K562 (cell line): ENCODE measurements at regions not wholly inside any gene's neighbourhood (a gene's known extent, or its start where the extent isn't known, plus 50 kb on each side); places are given as distances from the start of the nearest gene placed in this dataset.

ENCODE experiments used
- ATAC-seq: fragments of 200-7000 bp; cut with Tn5 transposase; 3 replicates; pipeline ENCODE4 v1.9.1; 2020; ENCODE audit warnings: moderate library complexity
- BruUV-seq: library from RNA; stranded (reverse); fragments of 400-500 nt; replicated peaks from 2 replicates; lab custom pipeline; 2021; lab: Mats Ljungman, UMichigan
- CTCF ChIA-PET: fragments of 300-600 bp; formaldehyde crosslinking; extraction: SDS; loops from one replicate; lab custom pipeline; 2021; ENCODE audit warnings: low intra/inter-chr PET ratio; lab: Yijun Ruan, JAX
- POLR2A ChIA-PET: fragments of 300-600, 350-650 bp; sonication (Branson Sonifier 250); formaldehyde crosslinking; extraction: SDS; loops from one replicate; lab custom pipeline; 2021; ENCODE audit warnings: antibody characterized with exemption, inconsistent platforms; lab: Yijun Ruan, JAX
- DNase-seq, 4 experiments: peaks; one replicate each; pipeline versions ENCODE4 v3.0.0 to v3.0.0-alpha.2; 2011 to 2018; ENCODE audit warnings: low spot score in 3 of 4, mixed read lengths in 3 of 4; ENCODE audit errors: extremely low read depth in 1 of 4
- FAIRE-seq: peaks from 2 replicates; lab custom pipeline; 2011; peaks lifted over from hg19 to GRCh38; lab: Jason Lieb, UNC
- H2AFZ ChIP-seq: 2 replicates; pipeline ENCODE4 v1.6.0; 2011; ENCODE audit warnings: low read depth, low read length, control low read depth, inconsistent platforms
- H3K27ac ChIP-seq: fragments of 200-600 bp; 3 replicates; pipeline ENCODE4 v1.8.0; 2011; ENCODE audit warnings: low read depth, mild to moderate bottlenecking, control low read depth, inconsistent platforms, low read length, moderate library complexity, mixed read lengths; ENCODE audit errors: extremely low read depth
- H3K27me3 ChIP-seq, 2 experiments: fragments of 300-600 bp in 1 of 2; 2 replicates in 1 of 2; 3 replicates in 1 of 2; pipeline versions ENCODE4 v1.6.0 to v1.8.0; 2011; ENCODE audit warnings: inconsistent platforms in 2 of 2, low read length in 2 of 2, mild to moderate bottlenecking in 1 of 2, mixed read lengths in 1 of 2, moderate library complexity in 1 of 2; ENCODE audit not compliant: control insufficient read depth in 2 of 2, insufficient read depth in 2 of 2
- H3K36me3 ChIP-seq: fragments of 300-600 bp; 3 replicates; pipeline ENCODE4 v1.8.0; 2011; ENCODE audit warnings: mild to moderate bottlenecking, low read length, inconsistent platforms; ENCODE audit not compliant: control insufficient read depth, insufficient read depth
- H3K4me1 ChIP-seq, 2 experiments: fragments of 200-600 bp in 1 of 2; replicated peaks in 1 of 2; 2 replicates in 1 of 2; 3 replicates in 1 of 2; pipeline versions ENCODE4 v1.5.1 to v1.8.0; 2011; ENCODE audit warnings: inconsistent platforms in 2 of 2, low read length in 2 of 2, mild to moderate bottlenecking in 1 of 2, mixed read lengths in 1 of 2, moderate library complexity in 1 of 2; ENCODE audit not compliant: control insufficient read depth in 2 of 2, insufficient read depth in 2 of 2
- H3K4me2 ChIP-seq: 2 replicates; pipeline ENCODE4 v1.6.1; 2011; ENCODE audit warnings: low read length, control low read depth, inconsistent platforms, mixed read lengths; ENCODE audit not compliant: insufficient read depth
- H3K4me3 ChIP-seq: fragments of 200-600 bp; sonication (generic), shearing (Covaris generic); 2 replicates; pipeline ENCODE4 v1.5.1; 2016; ENCODE audit warnings: control low read depth, inconsistent platforms
- H3K79me2 ChIP-seq: fragments of 200-600 bp; 3 replicates; pipeline ENCODE4 v1.8.0; 2011; ENCODE audit warnings: low read length, inconsistent platforms; ENCODE audit not compliant: control insufficient read depth, insufficient read depth
- H3K9ac ChIP-seq, 2 experiments: 2 replicates each; pipeline versions ENCODE4 v1.6.0 to v1.6.1; 2011; ENCODE audit warnings: low read depth in 2 of 2, low read length in 2 of 2, control low read depth in 1 of 2, inconsistent platforms in 1 of 2, mild to moderate bottlenecking in 1 of 2, mixed read lengths in 1 of 2; ENCODE audit not compliant: insufficient read depth in 1 of 2
- H3K9me1 ChIP-seq: one replicate; pipeline ENCODE4 v1.6.0; 2011; ENCODE audit warnings: inconsistent platforms, mild to moderate bottlenecking, low read length, moderate library complexity; ENCODE audit not compliant: control insufficient read depth, insufficient read depth
- H3K9me3 ChIP-seq: replicated peaks from 2 replicates; pipeline ENCODE4 v1.5.1; 2011; ENCODE audit warnings: low read depth, low read length, inconsistent platforms; ENCODE audit not compliant: control insufficient read depth, insufficient read depth
- H4K20me1 ChIP-seq: replicated peaks from 2 replicates; pipeline ENCODE4 v1.6.1; 2011; ENCODE audit warnings: low read length, inconsistent platforms, mixed read lengths; ENCODE audit not compliant: control insufficient read depth, insufficient read depth
- EGR1 ChIP-seq: fragments of 450-650 bp; conservative IDR thresholded peaks from 2 replicates; pipeline ENCODE4 v1.6.1; 2017; ENCODE audit warnings: mild to moderate bottlenecking
- POLR3G ChIP-seq: IDR thresholded peaks from 2 replicates; pipeline ENCODE4 v1.6.1; 2011; ENCODE audit not compliant: insufficient read length, insufficient replicate concordance; ENCODE audit errors: extremely low read depth
- RAD21 ChIP-seq, 2 experiments: fragments of 250-450 bp in 1 of 2; fragments of 450-650 bp in 1 of 2; sonication (Bioruptor Pico) in 1 of 2; formaldehyde crosslinking in 1 of 2; IDR thresholded peaks in 1 of 2; conservative IDR thresholded peaks in 1 of 2; 2 replicates each; pipeline versions ENCODE4 v1.4.0 to v1.8.0; 2020 to 2022; ENCODE audit warnings: mild to moderate bottlenecking in 2 of 2, moderate library complexity in 1 of 2
- RBM14 ChIP-seq: fragments of 200-400 bp; formaldehyde crosslinking; IDR thresholded peaks from 2 replicates; pipeline ENCODE4 v1.6.1; 2018; ENCODE audit warnings: low read depth, mild to moderate bottlenecking, low read length, moderate library complexity, borderline replicate concordance; ENCODE audit not compliant: insufficient read depth
- ZNF347 ChIP-seq: fragments of 450-650 bp; formaldehyde crosslinking; IDR thresholded peaks from 2 replicates; pipeline ENCODE4 v1.4.0; 2020; ENCODE audit warnings: low read depth, mild to moderate bottlenecking, moderate library complexity
- ZNF764 ChIP-seq: fragments of 250-450 bp; sonication (Bioruptor Pico); IDR thresholded peaks from 2 replicates; pipeline ENCODE4 v1.4.0; 2020; ENCODE audit warnings: low read depth, mild to moderate bottlenecking, moderate library complexity
- WGBS: fragments of 100-300 bp; shearing (Covaris generic); methylation state at CpG from one replicate; pipeline ENCODE4 v1.1.6; 2016; ENCODE audit warnings: low coverage, mixed read lengths; ENCODE audit not compliant: insufficient coverage; ENCODE audit errors: missing lambda C conversion rate; 5-methylcytosine and 5-hydroxymethylcytosine counted together
- in situ Hi-C: fragments of 300-500 bp; cut with MboI; formaldehyde crosslinking; loops from 4 replicates; pipeline ENCODE4 v1.15.0; 2018; ENCODE audit warnings: inconsistent platforms, mixed read lengths
- intact Hi-C: fragments of 100-400 bp; cut with micrococcal nuclease; formaldehyde crosslinking; loops from 2 replicates; pipeline ENCODE4 v1.14.2; 2022
- TF ChIP-seq, protein P1 (sequence below), 3 experiments: IDR thresholded peaks in 2 of 3; conservative IDR thresholded peaks in 1 of 3; 2 replicates each; pipeline ENCODE4 v1.5.1; 2011 to 2012; ENCODE audit warnings: low read length in 3 of 3, mild to moderate bottlenecking in 3 of 3, control low read depth in 2 of 3, improper control_type of control experiment in 1 of 3, inconsistent platforms in 1 of 3, low read depth in 1 of 3, mixed read lengths in 1 of 3, moderate library complexity in 1 of 3; ENCODE audit not compliant: insufficient read depth in 2 of 3
- TF ChIP-seq, protein P2 (sequence below): fragments of 450-650 bp; formaldehyde crosslinking; IDR thresholded peaks from 2 replicates; pipeline ENCODE4 v1.4.0; 2020; ENCODE audit warnings: mild to moderate bottlenecking
- TF ChIP-seq, protein P3 (sequence below), 2 experiments: fragments of 450-650 bp; formaldehyde crosslinking in 1 of 2; IDR thresholded peaks; 2 replicates each; pipeline versions ENCODE4 v1.4.0 to v1.6.1; 2014 to 2020; ENCODE audit warnings: mild to moderate bottlenecking in 2 of 2, borderline replicate concordance in 1 of 2, low read depth in 1 of 2

DNA sequence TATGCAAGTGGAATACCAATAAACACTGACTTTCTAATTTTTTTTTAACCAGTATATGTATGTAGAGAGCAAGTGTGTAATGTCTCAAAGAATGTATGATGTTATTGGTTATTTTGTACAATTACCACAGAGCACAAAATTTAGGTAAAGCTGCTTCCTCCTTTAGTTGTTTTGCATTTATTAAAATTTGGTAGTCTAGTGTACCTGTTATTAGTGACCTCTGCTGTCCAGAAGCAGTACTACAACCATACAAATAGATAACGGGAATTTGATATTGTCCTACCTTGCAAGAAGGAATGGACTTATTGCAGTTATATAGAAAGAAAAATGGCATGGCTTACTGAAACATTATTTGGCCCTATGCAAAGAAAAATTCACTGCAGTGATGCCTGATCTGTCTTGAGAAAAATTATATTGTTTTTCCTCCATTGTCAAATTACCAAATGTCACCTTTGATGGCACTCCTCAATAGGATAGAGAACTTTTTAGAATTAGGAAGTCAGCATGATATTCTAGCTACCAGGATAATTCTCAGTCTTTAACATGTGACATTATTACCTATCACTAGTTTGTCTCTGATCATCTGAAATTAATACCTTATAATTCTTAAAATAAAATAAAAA, 153.9 kb upstream of the RMST start:
- in situ Hi-C loops: loop anchor here (25.0 kb wide), 1 partner anchor 1079 kb away; no protein-coding TSS in a partner anchor
- CTCF ChIA-PET: interaction anchor here (0.6 kb wide), 1 partner anchor 160 kb away, joined by 3 read pairs; no protein-coding TSS in a partner anchor
- ATAC-seq: no peak
- TF ChIP-seq RBM14: no peak
- no peak for TF ChIP-seq EGR1
- TF ChIP-seq ZNF347 (CRISPR knock-in tag): no peak
- TF ChIP-seq, protein P1, sequence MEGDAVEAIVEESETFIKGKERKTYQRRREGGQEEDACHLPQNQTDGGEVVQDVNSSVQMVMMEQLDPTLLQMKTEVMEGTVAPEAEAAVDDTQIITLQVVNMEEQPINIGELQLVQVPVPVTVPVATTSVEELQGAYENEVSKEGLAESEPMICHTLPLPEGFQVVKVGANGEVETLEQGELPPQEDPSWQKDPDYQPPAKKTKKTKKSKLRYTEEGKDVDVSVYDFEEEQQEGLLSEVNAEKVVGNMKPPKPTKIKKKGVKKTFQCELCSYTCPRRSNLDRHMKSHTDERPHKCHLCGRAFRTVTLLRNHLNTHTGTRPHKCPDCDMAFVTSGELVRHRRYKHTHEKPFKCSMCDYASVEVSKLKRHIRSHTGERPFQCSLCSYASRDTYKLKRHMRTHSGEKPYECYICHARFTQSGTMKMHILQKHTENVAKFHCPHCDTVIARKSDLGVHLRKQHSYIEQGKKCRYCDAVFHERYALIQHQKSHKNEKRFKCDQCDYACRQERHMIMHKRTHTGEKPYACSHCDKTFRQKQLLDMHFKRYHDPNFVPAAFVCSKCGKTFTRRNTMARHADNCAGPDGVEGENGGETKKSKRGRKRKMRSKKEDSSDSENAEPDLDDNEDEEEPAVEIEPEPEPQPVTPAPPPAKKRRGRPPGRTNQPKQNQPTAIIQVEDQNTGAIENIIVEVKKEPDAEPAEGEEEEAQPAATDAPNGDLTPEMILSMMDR (IDR thresholded peaks at IDR 0.05 in 2 of 3, conservative IDR thresholded peaks at IDR 0.05 in 1 of 3; ENCODE audit: insufficient read depth in 2 of 3, low read depth in 1 of 3, low read length in 3 of 3): peak; percentile 11 to 51 (median 36); a peak in 3 of 6 replicates
- peak; percentile 49 to 53 for TF ChIP-seq RAD21 (CRISPR knock-in tag; conservative IDR thresholded peaks at IDR 0.05 in 1 of 2, IDR thresholded peaks at IDR 0.05 in 1 of 2)
- TF ChIP-seq, protein P2, sequence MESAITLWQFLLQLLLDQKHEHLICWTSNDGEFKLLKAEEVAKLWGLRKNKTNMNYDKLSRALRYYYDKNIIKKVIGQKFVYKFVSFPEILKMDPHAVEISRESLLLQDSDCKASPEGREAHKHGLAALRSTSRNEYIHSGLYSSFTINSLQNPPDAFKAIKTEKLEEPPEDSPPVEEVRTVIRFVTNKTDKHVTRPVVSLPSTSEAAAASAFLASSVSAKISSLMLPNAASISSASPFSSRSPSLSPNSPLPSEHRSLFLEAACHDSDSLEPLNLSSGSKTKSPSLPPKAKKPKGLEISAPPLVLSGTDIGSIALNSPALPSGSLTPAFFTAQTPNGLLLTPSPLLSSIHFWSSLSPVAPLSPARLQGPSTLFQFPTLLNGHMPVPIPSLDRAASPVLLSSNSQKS (CRISPR knock-in tag): no peak
- peak; percentile 60; the same call in 1 of the 2 replicates for TF ChIP-seq ZNF764 (CRISPR knock-in tag)
- no peak for TF ChIP-seq POLR3G
- TF ChIP-seq, protein P3, sequence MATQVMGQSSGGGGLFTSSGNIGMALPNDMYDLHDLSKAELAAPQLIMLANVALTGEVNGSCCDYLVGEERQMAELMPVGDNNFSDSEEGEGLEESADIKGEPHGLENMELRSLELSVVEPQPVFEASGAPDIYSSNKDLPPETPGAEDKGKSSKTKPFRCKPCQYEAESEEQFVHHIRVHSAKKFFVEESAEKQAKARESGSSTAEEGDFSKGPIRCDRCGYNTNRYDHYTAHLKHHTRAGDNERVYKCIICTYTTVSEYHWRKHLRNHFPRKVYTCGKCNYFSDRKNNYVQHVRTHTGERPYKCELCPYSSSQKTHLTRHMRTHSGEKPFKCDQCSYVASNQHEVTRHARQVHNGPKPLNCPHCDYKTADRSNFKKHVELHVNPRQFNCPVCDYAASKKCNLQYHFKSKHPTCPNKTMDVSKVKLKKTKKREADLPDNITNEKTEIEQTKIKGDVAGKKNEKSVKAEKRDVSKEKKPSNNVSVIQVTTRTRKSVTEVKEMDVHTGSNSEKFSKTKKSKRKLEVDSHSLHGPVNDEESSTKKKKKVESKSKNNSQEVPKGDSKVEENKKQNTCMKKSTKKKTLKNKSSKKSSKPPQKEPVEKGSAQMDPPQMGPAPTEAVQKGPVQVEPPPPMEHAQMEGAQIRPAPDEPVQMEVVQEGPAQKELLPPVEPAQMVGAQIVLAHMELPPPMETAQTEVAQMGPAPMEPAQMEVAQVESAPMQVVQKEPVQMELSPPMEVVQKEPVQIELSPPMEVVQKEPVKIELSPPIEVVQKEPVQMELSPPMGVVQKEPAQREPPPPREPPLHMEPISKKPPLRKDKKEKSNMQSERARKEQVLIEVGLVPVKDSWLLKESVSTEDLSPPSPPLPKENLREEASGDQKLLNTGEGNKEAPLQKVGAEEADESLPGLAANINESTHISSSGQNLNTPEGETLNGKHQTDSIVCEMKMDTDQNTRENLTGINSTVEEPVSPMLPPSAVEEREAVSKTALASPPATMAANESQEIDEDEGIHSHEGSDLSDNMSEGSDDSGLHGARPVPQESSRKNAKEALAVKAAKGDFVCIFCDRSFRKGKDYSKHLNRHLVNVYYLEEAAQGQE (IDR thresholded peaks at IDR 0.05; ENCODE audit: borderline replicate concordance): peak; percentile 36; the same call in 1 of the 2 replicates
- TF ChIP-seq, protein P3 (CRISPR knock-in tag; IDR thresholded peaks at IDR 0.05; ENCODE audit: low read depth): no peak
- TF ChIP-seq, all 486 proteins: peak for 4
- peak; percentile 67 for FAIRE-seq
- DNase-seq: peak; percentile 8 to 50 (median 22)
- Histone ChIP-seq H2AFZ (no peak overlapping the region), H3K9ac (no peak overlapping the region), H3K27me3 (no peaks in the 10 kb centered on the region), H3K9me1 (no peaks in the 10 kb centered on the region), H3K4me3 (no peak overlapping the region), H3K27ac (no peak overlapping the region), H3K4me2 (no peak overlapping the region), H3K79me2 (no peaks in the 10 kb centered on the region), H4K20me1 (no peaks in the 10 kb centered on the region), H3K4me1 (no peaks in the 10 kb centered on the region), H3K9me3 (no peaks in the 10 kb centered on the region), H3K36me3 (no peaks in the 10 kb centered on the region)
- POLR2A ChIA-PET: no interaction called here
- intact Hi-C loops: loop anchor here (1.0 to 5.0 kb wide), 2 partner anchors 321 to 731 kb away; no protein-coding TSS in a partner anchor
- WGBS: 10% methylated on average over 1 of the region's 1 CpG
- no TSS peak for BruUV-seq
